Cardiac muscle cell (in vitro differentiated cells and primary cell): ENCODE measurements at regions not wholly inside any gene's neighbourhood (a gene's known extent, or its start where the extent isn't known, plus 50 kb on each side); places are given as distances from the start of the nearest gene placed in this dataset.
A peak's percentile ranks its signal among the peaks of the same experiment; 100 is the strongest.

Experiments
- DNase-seq, 2 donors: peaks; one replicate each; pipeline versions ENCODE4 v3.0.0 to v3.0.0-alpha.2; 2010 to 2017; ENCODE audit warnings: low read depth in 1 of 2, low spot score in 1 of 2
- H3K27ac ChIP-seq: fragments of 200-600 bp; sonication (generic); 2 replicates; pipeline ENCODE4 v1.5.1; 2016
- H3K27me3 ChIP-seq: fragments of 200-600 bp; sonication (generic); 2 replicates; pipeline ENCODE4 v1.6.0; 2016; ENCODE audit warnings: control low read depth
- H3K36me3 ChIP-seq: fragments of 200-600 bp; sonication (generic); 2 replicates; pipeline ENCODE4 v1.5.1; 2016; ENCODE audit warnings: control low read depth
- H3K4me1 ChIP-seq: fragments of 200-600 bp; sonication (generic); 2 replicates; pipeline ENCODE4 v1.8.1; 2017; ENCODE audit warnings: low read depth, mild to moderate bottlenecking, mixed run types
- H3K4me3 ChIP-seq: fragments of 200-600 bp; sonication (generic); 2 replicates; pipeline ENCODE4 v1.5.1; 2016; ENCODE audit warnings: mild to moderate bottlenecking
- H3K9me3 ChIP-seq: fragments of 200-600 bp; sonication (generic); 2 replicates; pipeline ENCODE4 v1.5.1; 2017; ENCODE audit warnings: low read depth, mild to moderate bottlenecking, control low read depth
- TF ChIP-seq, protein P1 (sequence below): IDR thresholded peaks from 2 replicates; pipeline ENCODE4 v1.5.1; 2012; ENCODE audit warnings: low read depth, mild to moderate bottlenecking, low read length

DNA sequence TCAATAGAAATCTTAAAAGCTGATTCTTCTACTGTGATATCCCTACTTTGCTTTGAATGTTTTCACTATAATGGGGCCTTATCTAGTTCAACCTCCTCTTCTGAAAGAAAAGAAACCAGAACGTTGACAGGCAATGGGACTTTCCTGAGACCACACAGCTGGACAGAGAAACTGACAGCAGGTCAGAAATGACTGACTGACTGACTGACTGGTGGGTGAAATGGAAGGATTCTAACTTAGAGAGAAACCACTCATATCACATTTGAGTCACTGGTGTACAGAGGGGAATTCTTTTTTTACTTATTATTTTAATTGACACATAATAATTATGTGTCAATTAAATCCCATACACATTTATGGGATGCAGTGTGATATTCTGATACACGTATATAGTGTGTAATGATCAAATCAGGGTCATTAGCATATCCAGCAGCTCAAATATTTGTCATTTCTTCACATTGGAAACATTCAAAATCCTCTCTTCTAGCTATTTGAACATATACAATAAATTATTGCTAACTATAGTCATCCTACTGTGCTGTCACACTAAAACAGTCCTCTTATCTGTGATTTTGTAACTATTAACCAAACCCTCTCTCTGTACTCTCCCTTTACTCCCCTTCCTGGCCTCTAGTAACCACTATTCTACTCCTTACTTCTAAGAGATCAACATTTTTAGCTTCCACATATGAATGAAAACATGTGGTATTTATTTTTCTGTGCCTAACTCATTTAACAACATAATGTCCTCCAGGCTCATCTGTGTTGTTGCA lies 64.8 kb upstream of the NRSN1 start:
- Histone ChIP-seq H3K4me1 (no peaks in the 10 kb centered on the region), H3K9me3 (no peaks in the 10 kb centered on the region), H3K27me3 (no peaks in the 10 kb centered on the region), H3K36me3 (no peaks in the 10 kb centered on the region), H3K4me3 (no peak overlapping the region), H3K27ac (no peak overlapping the region)
- DNase-seq: no peak
- TF ChIP-seq, protein P1, sequence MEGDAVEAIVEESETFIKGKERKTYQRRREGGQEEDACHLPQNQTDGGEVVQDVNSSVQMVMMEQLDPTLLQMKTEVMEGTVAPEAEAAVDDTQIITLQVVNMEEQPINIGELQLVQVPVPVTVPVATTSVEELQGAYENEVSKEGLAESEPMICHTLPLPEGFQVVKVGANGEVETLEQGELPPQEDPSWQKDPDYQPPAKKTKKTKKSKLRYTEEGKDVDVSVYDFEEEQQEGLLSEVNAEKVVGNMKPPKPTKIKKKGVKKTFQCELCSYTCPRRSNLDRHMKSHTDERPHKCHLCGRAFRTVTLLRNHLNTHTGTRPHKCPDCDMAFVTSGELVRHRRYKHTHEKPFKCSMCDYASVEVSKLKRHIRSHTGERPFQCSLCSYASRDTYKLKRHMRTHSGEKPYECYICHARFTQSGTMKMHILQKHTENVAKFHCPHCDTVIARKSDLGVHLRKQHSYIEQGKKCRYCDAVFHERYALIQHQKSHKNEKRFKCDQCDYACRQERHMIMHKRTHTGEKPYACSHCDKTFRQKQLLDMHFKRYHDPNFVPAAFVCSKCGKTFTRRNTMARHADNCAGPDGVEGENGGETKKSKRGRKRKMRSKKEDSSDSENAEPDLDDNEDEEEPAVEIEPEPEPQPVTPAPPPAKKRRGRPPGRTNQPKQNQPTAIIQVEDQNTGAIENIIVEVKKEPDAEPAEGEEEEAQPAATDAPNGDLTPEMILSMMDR: no peak

DNA sequence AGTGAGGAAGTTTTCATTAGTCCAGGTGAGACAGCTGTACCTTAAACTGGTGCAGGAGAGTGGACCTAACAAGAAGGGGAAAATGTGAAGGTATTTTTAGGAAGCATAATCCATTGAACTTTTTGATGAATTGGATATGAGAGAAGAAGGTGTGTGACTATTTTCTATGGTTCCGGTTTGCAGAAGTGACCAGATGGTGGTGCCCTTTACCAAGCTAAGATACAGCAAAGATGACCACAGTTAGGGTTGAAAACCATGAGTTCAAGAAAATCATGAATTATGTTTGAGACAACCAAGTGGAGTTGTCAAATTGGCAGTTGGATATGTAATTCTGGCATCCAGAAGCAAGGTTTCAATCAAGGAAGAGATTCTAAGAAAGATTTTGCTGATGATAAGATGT lies 61.9 kb upstream of the NRSN1 start:
- Histone ChIP-seq H3K4me3 (no peak overlapping the region), H3K4me1 (no peaks in the 10 kb centered on the region), H3K36me3 (no peaks in the 10 kb centered on the region), H3K27me3 (peaks cover 3% of the 10 kb centered on the region), H3K9me3 (no peaks in the 10 kb centered on the region), H3K27ac (no peak overlapping the region)
- TF ChIP-seq, protein P1: no peak
- peak in 1 of 2 donors; percentile 25 for DNase-seq

- Histone ChIP-seq H3K36me3 (no peaks in the 10 kb centered on the region), H3K27me3 (peaks cover 3% of the 10 kb centered on the region), H3K27ac (no peak overlapping the region), H3K4me1 (no peaks in the 10 kb centered on the region), H3K9me3 (no peaks in the 10 kb centered on the region), H3K4me3 (no peak overlapping the region)
- DNase-seq: no peak
- TF ChIP-seq, protein P1: no peak
Observed at GRCh38 chr6:24064832-24065231, 61.2 kb upstream of the NRSN1 start.

- Histone ChIP-seq H3K4me1 (no peaks in the 10 kb centered on the region), H3K4me3 (no peak overlapping the region), H3K36me3 (no peaks in the 10 kb centered on the region), H3K27me3 (peaks cover 6% of the 10 kb centered on the region), H3K9me3 (no peaks in the 10 kb centered on the region), H3K27ac (no peak overlapping the region)
- TF ChIP-seq, protein P1: no peak
- DNase-seq: no peak
Observed at GRCh38 chr6:24069526-24069925, 56.5 kb upstream of the NRSN1 start.

DNA sequence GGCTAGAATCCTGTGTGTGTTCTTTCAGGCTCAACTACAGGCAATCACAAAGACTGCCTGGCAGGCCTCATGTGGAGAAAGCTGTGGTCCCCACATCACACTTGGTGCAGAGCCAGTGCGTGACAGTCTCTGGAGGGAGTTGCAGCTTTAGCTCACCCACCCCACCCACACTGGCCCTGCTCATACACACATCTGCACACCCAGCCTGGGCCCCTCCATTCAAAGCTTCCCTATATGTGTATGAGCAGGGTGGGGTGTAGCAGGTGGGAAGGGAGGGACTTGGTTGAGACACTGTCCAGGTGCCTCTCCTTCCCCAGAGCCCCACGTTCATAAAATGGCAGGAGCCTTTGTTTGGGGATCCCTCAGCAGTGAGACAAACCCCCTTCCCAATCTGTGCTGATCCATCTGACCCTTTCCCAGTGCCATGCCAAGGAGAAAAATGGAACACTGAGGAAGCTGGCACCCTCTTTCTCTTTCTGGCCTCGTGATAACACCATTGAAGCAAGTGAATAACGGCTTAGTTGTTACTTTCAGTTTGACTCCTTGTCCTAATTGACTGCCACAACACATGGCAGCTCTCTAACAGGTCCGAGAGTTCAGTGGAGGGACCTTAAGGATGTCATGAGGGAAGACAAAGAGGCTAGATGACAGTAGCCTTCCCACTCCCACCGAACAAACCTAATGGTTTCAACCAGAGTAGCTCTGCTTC lies 53.8 kb upstream of the NRSN1 start:
- TF ChIP-seq, protein P1: no peak
- Histone ChIP-seq H3K27ac (no peak overlapping the region), H3K4me3 (no peak overlapping the region), H3K4me1 (no peaks in the 10 kb centered on the region), H3K9me3 (no peaks in the 10 kb centered on the region), H3K36me3 (no peaks in the 10 kb centered on the region), H3K27me3 (peaks cover 6% of the 10 kb centered on the region)
- no peak for DNase-seq
